ENCODE measurements at regions not wholly inside any gene's neighbourhood (a gene's known extent, or its start where the extent isn't known, plus 50 kb on each side); places are given as distances from the start of the nearest gene placed in this dataset.
"Not testable (repeated sequence)": the region's sequence is repeated elsewhere in the genome, so short reads cannot be mapped to it uniquely, and the experiment has no call there.

DNA sequence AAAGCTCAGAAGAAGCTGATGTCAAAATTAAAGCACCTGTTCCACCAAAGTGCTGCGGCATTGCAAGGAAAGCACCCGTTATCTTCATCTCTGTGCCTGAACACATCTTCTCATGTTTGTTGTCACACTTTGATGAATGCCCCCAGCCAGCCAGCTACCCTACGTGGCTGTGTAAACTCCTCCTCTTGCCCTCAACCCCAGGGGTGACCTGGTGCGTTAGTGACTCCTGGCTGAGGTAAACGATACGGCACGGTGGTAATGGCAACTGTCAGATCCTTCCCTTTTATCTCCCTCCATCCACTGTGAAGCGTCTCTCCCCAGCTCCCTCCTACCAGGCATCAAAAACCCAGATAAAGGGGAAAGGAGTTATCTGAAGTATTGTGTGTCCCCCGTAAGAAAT lies 90.6 kb upstream of the WWC2 start:
- no peak overlapping the region for H3K4me2 ChIP-seq (ENCODE audit: low read length)
- TF ChIP-seq EZH2 (IDR thresholded peaks at IDR 0.05; ENCODE audit: borderline replicate concordance, insufficient read depth, low read length, poor library complexity, severe bottlenecking) = no peak
- no peak overlapping the region for H2AFZ ChIP-seq (ENCODE audit: low read depth, low read length)
- no peaks in the 10 kb centered on the region for H3K9me2 ChIP-seq (ENCODE audit: insufficient read depth, low read length)
- no peaks in the 10 kb centered on the region for H3K36me3 ChIP-seq (ENCODE audit: insufficient read depth, low read length)
- H3F3A ChIP-seq (ENCODE audit: insufficient read depth, low read length, poor library complexity, severe bottlenecking) = no peaks in the 10 kb centered on the region
- no peak overlapping the region for H3K27ac ChIP-seq (ENCODE audit: low read length)
- no peaks in the 10 kb centered on the region for H3K27me3 ChIP-seq (ENCODE audit: insufficient read depth, low read depth, low read length)
- no peak overlapping the region for H3K4me3 ChIP-seq (ENCODE audit: low read length)
- no peaks in the 10 kb centered on the region for H3K9me3 ChIP-seq (ENCODE audit: low read length)
- no peaks in the 10 kb centered on the region for H4K20me1 ChIP-seq (ENCODE audit: insufficient read depth)
- H3K79me2 ChIP-seq (replicated peaks; ENCODE audit: insufficient read depth, low read length) = no peaks in the 10 kb centered on the region
- H3K9ac ChIP-seq (ENCODE audit: low read length) = no peak overlapping the region

GRCh38 chr4:183004370-183004769 lies 87.2 kb upstream of the DCTD start:
- H3K9me3 ChIP-seq (ENCODE audit: low read length); H4K20me1 ChIP-seq (ENCODE audit: insufficient read depth); H3K27me3 ChIP-seq (ENCODE audit: insufficient read depth, low read depth, low read length); H3K9me2 ChIP-seq (ENCODE audit: insufficient read depth, low read length); H3K9ac ChIP-seq (ENCODE audit: low read length); H3K4me2 ChIP-seq (ENCODE audit: low read length); H3K36me3 ChIP-seq (ENCODE audit: insufficient read depth, low read length); H3K27ac ChIP-seq (ENCODE audit: low read length); H3K4me3 ChIP-seq (ENCODE audit: low read length); H2AFZ ChIP-seq (ENCODE audit: low read depth, low read length); H3F3A ChIP-seq (ENCODE audit: insufficient read depth, low read length, poor library complexity, severe bottlenecking); H3K79me2 ChIP-seq (replicated peaks; ENCODE audit: insufficient read depth, low read length): not testable (repeated sequence)

GRCh38 chr4:182994171-182994570 lies 77.0 kb upstream of the DCTD start:
- TF ChIP-seq EZH2 (IDR thresholded peaks at IDR 0.05; ENCODE audit: borderline replicate concordance, insufficient read depth, low read length, poor library complexity, severe bottlenecking) (no peak), POLR2AphosphoS5 (IDR thresholded peaks at IDR 0.05) (no peak), RAD21 (conservative IDR thresholded peaks at IDR 0.05) (no peak), MXI1 (conservative IDR thresholded peaks at IDR 0.05; ENCODE audit: poor library complexity, severe bottlenecking) (no peak), TAF1 (IDR thresholded peaks at IDR 0.05; ENCODE audit: low read depth) (no peak), EP300 (conservative IDR thresholded peaks at IDR 0.05; ENCODE audit: poor library complexity, severe bottlenecking) (no peak), SMC3 (conservative IDR thresholded peaks at IDR 0.05; ENCODE audit: poor library complexity) (no peak)
- TF ChIP-seq, protein P1, sequence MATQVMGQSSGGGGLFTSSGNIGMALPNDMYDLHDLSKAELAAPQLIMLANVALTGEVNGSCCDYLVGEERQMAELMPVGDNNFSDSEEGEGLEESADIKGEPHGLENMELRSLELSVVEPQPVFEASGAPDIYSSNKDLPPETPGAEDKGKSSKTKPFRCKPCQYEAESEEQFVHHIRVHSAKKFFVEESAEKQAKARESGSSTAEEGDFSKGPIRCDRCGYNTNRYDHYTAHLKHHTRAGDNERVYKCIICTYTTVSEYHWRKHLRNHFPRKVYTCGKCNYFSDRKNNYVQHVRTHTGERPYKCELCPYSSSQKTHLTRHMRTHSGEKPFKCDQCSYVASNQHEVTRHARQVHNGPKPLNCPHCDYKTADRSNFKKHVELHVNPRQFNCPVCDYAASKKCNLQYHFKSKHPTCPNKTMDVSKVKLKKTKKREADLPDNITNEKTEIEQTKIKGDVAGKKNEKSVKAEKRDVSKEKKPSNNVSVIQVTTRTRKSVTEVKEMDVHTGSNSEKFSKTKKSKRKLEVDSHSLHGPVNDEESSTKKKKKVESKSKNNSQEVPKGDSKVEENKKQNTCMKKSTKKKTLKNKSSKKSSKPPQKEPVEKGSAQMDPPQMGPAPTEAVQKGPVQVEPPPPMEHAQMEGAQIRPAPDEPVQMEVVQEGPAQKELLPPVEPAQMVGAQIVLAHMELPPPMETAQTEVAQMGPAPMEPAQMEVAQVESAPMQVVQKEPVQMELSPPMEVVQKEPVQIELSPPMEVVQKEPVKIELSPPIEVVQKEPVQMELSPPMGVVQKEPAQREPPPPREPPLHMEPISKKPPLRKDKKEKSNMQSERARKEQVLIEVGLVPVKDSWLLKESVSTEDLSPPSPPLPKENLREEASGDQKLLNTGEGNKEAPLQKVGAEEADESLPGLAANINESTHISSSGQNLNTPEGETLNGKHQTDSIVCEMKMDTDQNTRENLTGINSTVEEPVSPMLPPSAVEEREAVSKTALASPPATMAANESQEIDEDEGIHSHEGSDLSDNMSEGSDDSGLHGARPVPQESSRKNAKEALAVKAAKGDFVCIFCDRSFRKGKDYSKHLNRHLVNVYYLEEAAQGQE (IDR thresholded peaks at IDR 0.05; ENCODE audit: borderline replicate concordance) = no peak
- TF ChIP-seq, protein P2, sequence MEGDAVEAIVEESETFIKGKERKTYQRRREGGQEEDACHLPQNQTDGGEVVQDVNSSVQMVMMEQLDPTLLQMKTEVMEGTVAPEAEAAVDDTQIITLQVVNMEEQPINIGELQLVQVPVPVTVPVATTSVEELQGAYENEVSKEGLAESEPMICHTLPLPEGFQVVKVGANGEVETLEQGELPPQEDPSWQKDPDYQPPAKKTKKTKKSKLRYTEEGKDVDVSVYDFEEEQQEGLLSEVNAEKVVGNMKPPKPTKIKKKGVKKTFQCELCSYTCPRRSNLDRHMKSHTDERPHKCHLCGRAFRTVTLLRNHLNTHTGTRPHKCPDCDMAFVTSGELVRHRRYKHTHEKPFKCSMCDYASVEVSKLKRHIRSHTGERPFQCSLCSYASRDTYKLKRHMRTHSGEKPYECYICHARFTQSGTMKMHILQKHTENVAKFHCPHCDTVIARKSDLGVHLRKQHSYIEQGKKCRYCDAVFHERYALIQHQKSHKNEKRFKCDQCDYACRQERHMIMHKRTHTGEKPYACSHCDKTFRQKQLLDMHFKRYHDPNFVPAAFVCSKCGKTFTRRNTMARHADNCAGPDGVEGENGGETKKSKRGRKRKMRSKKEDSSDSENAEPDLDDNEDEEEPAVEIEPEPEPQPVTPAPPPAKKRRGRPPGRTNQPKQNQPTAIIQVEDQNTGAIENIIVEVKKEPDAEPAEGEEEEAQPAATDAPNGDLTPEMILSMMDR (IDR thresholded peaks at IDR 0.05; ENCODE audit: poor library complexity, severe bottlenecking) = no peak
- no peaks in the 10 kb centered on the region for H3F3A ChIP-seq (ENCODE audit: insufficient read depth, low read length, poor library complexity, severe bottlenecking)
- H2AFZ ChIP-seq (ENCODE audit: low read depth, low read length) = no peak overlapping the region
- H3K27ac ChIP-seq (ENCODE audit: low read length) = no peak overlapping the region
- H3K79me2 ChIP-seq (replicated peaks; ENCODE audit: insufficient read depth, low read length) = no peaks in the 10 kb centered on the region
- H3K4me3 ChIP-seq (ENCODE audit: low read length) = no peak overlapping the region
- no peaks in the 10 kb centered on the region for H3K27me3 ChIP-seq (ENCODE audit: insufficient read depth, low read depth, low read length)
- no peaks in the 10 kb centered on the region for H4K20me1 ChIP-seq (ENCODE audit: insufficient read depth)
- no peaks in the 10 kb centered on the region for H3K36me3 ChIP-seq (ENCODE audit: insufficient read depth, low read length)
- no peaks in the 10 kb centered on the region for H3K9me3 ChIP-seq (ENCODE audit: low read length)
- H3K4me2 ChIP-seq (ENCODE audit: low read length) = no peak overlapping the region
- H3K9ac ChIP-seq (ENCODE audit: low read length) = no peak overlapping the region
- H3K9me2 ChIP-seq (ENCODE audit: insufficient read depth, low read length) = no peaks in the 10 kb centered on the region
